Testis (tissue), 2 donors: ENCODE measurements at regions not wholly inside any gene's neighbourhood (a gene's known extent, or its start where the extent isn't known, plus 50 kb on each side); places are given as distances from the start of the nearest gene placed in this dataset.

Source experiments
- POLR2A ChIP-seq: fragments of 450-650 bp; IDR thresholded peaks from one replicate; pipeline ENCODE4 v1.6.1; 2017; ENCODE audit warnings: antibody characterized with exemption, mild to moderate bottlenecking, moderate library complexity
- TF ChIP-seq, protein P1 (sequence below), 3 experiments: fragments of 450-650 bp in 2 of 3; fragments of 200-600 bp in 1 of 3; sonication (generic) in 1 of 3; IDR thresholded peaks; one replicate each; pipeline ENCODE4 v1.5.1; 2016 to 2019; ENCODE audit warnings: antibody characterized with exemption in 3 of 3, mild to moderate bottlenecking in 2 of 3, moderate library complexity in 1 of 3

DNA sequence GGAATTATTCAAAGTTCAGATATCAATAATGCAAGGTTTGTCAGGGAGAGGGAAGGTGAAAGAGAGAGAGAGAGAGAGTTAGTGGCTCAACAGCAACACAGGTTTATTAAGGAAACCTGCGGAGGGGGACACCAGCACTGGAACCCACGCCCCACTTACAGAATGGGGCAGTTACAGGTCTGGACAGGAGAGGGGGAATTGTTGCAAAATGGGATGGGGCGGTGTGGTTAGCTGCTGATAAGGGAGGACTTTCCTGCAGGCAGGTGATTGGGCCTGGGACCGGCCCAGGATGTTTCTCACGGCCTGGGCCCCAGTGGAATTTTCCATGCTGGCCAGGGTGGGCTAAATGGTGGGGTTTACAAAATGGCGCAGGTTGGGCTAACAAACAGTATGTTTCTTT lies 278.2 kb upstream of the SLC16A7 start:
- TF ChIP-seq, protein P1, sequence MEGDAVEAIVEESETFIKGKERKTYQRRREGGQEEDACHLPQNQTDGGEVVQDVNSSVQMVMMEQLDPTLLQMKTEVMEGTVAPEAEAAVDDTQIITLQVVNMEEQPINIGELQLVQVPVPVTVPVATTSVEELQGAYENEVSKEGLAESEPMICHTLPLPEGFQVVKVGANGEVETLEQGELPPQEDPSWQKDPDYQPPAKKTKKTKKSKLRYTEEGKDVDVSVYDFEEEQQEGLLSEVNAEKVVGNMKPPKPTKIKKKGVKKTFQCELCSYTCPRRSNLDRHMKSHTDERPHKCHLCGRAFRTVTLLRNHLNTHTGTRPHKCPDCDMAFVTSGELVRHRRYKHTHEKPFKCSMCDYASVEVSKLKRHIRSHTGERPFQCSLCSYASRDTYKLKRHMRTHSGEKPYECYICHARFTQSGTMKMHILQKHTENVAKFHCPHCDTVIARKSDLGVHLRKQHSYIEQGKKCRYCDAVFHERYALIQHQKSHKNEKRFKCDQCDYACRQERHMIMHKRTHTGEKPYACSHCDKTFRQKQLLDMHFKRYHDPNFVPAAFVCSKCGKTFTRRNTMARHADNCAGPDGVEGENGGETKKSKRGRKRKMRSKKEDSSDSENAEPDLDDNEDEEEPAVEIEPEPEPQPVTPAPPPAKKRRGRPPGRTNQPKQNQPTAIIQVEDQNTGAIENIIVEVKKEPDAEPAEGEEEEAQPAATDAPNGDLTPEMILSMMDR (IDR thresholded peaks at IDR 0.05) = no peak
- no peak for TF ChIP-seq POLR2A
